ENCODE measurements at regions not wholly inside any gene's neighbourhood (a gene's known extent, or its start where the extent isn't known, plus 50 kb on each side); places are given as distances from the start of the nearest gene placed in this dataset.

- no peak overlapping the region for H3K9ac ChIP-seq (ENCODE audit: control insufficient read depth, insufficient read depth, low read length)
- SMC1A ChIA-PET (ENCODE audit: uncharacterized antibody, unreplicated experiment), result no interaction called here
- no peak overlapping the region for H3K27ac ChIP-seq (ENCODE audit: control insufficient read depth, insufficient read depth)
- CTCF ChIA-PET, result interaction anchor here (0.8 kb wide), 1 partner anchor 16 kb away, joined by 3 read pairs; no protein-coding TSS in a partner anchor
- in situ Hi-C loops (cut with MboI), result no loop called here
- POLR2A ChIA-PET, result no interaction called here
- DNase-seq (ENCODE audit: low read depth, low spot score), result no peak
- H3K4me3 ChIP-seq, result no peak overlapping the region
- RAD21 ChIA-PET (ENCODE audit: unreplicated experiment), result no interaction called here
- no TSS peak for BruUV-seq (replicated peaks)
- no peaks in the 10 kb centered on the region for H4K20me1 ChIP-seq (ENCODE audit: control insufficient read depth, insufficient read depth)
- no peak for FAIRE-seq
- no peak overlapping the region for H3K4me2 ChIP-seq (ENCODE audit: control insufficient read depth, insufficient read depth)
- no peaks in the 10 kb centered on the region for H3K36me3 ChIP-seq (ENCODE audit: control insufficient read depth in 2 of 2, insufficient read depth in 2 of 2, low read length in 1 of 2)
- H3K4me1 ChIP-seq (ENCODE audit: control insufficient read depth, insufficient read depth, low read length), result peaks cover 19% of the 10 kb centered on the region
- H3K27me3 ChIP-seq (replicated peaks in 1 of 2; ENCODE audit: control insufficient read depth in 2 of 2, insufficient read depth in 2 of 2, low read length in 1 of 2), result no peaks in the 10 kb centered on the region; a peak in 1 of 4 replicates
- no peaks in the 10 kb centered on the region for H3K79me2 ChIP-seq (ENCODE audit: control insufficient read depth, insufficient read depth, low read length)
- ATAC-seq, result no peak
- intact Hi-C loops (cut with micrococcal nuclease; ENCODE audit: unreplicated experiment), result no loop called here
- no peak overlapping the region for H2AFZ ChIP-seq (ENCODE audit: control insufficient read depth, low read depth, low read length)
- 78% methylated on average over 15 of the region's 15 CpGs for WGBS (ENCODE audit: insufficient coverage, insufficient replicate concordance, low lambda C conversion rate, missing lambda C conversion rate)
- no peaks in the 10 kb centered on the region; the same call in 2 of the 3 replicates for H3K9me3 ChIP-seq (replicated peaks; ENCODE audit: control insufficient read depth, insufficient read depth, low read length)
- no peak for TF ChIP-seq HDAC2 (IDR thresholded peaks at IDR 0.05)
- no peak for TF ChIP-seq CBX5 (IDR thresholded peaks at IDR 0.05; ENCODE audit: low read depth)
- TF ChIP-seq MTA2 (IDR thresholded peaks at IDR 0.05; ENCODE audit: low read depth), result no peak
- TF ChIP-seq TAF1 (IDR thresholded peaks at IDR 0.05; ENCODE audit: borderline replicate concordance, low read depth, low read length), result no peak
- no peak for TF ChIP-seq ESRRA (IDR thresholded peaks at IDR 0.05; ENCODE audit: low read length)
- no peak for TF ChIP-seq MEF2B (IDR thresholded peaks at IDR 0.05; ENCODE audit: partially characterized antibody, poor library complexity, severe bottlenecking)
- TF ChIP-seq ZSCAN29 (IDR thresholded peaks at IDR 0.05), result no peak
- TF ChIP-seq KAT2A (conservative IDR thresholded peaks at IDR 0.05; ENCODE audit: control insufficient read depth, low read depth, low read length), result no peak
- no peak for TF ChIP-seq USF2 (IDR thresholded peaks at IDR 0.05; ENCODE audit: borderline replicate concordance, low read depth, low read length)
These were observed 120.7 kb upstream of the ERCC6L2 start for GRCh38 chr9:95754533-95755420.
